GM18508 (cell line): ENCODE measurements at regions not wholly inside any gene's neighbourhood (a gene's known extent, or its start where the extent isn't known, plus 50 kb on each side); places are given as distances from the start of the nearest gene placed in this dataset.
A peak's percentile ranks its signal among the peaks of the same experiment; 100 is the strongest.
"Not testable (repeated sequence)": the region's sequence is repeated elsewhere in the genome, so short reads cannot be mapped to it uniquely, and the experiment has no call there.

ENCODE experiments used
- ATAC-seq: cut with Tn5 transposase; IDR thresholded peaks from one replicate; pipeline ENCODE4 v1.9.1; 2021; ENCODE audit warnings: moderate number of reproducible peaks; ENCODE audit not compliant: insufficient read depth, unreplicated experiment

DNA sequence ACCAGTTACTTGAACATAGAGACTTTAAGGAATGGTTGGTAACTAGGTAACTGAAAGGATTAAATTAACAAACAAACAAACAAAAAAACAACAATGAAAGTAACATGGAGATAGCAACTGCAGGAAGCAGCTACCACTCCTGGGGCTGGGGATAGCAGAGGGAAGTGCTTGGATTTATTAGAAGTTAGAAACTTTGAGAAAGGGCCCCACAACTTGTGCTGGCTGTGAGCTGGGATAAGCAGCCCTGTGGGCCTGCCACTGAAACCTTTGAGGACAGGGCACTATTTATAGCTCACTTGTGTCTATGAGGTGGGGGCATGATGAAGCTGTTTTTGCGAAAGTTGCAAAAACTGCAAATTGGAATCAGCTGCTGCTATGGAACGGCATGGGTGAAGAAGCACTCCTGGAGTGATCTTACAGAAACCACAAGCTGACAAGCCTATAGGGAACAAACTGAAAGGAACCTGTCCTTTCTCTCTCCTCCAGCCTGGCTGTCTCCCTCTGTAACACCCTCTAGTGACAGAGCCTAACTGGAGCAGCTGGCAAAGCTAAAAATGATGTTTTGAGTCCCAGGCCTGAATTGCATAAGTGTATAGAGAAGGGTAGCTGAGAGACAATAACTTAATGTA is 91.4 kb upstream of the RANBP6 start:
- peak; percentile 65 for ATAC-seq

DNA sequence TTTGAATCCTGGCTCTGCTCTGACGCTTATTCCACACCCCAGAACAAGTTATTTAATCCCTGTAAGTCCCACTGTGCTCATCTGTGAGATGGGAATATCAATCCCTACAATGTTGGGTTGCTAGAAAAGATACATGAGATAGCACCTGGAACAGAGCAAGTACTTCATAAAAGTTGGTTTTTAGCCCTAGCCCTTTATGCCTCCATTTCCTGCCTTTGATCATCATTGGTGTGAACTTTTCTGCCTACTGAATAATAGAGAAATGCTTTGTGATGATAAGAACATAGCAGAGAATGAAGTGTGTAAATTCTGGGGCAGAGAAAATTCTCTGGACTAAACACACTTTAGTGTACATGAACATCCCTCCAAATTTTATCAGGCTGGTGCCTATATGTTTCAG is 90.3 kb upstream of the RANBP6 start:
- no peak for ATAC-seq

DNA sequence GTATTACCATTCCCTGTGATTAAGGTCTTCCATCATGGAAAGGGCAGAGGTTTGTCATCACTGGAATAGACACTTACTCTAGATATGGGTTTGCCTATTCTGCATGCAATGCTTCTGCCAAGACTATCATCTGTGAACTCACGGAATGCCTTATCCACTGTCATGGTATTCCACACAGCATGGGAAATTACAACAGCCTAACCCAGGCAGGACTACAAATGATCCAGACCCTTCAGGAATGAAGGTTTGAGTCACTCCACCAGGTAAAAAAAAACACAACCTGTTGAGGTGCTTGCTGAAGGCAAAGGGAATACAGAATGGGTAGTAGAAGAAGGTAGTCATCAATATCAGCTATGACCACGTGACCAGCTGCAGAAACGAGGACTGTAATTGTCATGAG is 89.0 kb upstream of the RANBP6 start:
- ATAC-seq = not testable (repeated sequence)

DNA sequence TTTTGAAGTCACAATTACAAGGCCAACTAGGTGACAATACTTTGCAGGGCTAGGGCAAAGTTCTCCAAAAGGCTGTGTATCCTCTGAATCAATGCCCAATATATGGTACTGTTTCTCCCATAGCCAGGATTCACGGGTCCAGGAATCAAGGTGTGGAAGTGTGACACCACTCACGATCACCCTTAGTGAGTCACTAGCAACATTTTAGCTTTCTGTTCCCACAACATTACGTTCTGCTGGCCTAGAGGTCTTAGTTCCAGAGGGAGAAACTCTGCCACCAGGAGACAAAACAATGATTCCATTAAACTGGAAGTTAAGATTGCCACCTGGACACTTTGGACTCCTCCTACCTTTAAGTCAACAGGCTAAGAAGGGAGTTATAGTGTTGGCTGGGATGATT is 88.5 kb upstream of the RANBP6 start:
- ATAC-seq = not testable (repeated sequence)

DNA sequence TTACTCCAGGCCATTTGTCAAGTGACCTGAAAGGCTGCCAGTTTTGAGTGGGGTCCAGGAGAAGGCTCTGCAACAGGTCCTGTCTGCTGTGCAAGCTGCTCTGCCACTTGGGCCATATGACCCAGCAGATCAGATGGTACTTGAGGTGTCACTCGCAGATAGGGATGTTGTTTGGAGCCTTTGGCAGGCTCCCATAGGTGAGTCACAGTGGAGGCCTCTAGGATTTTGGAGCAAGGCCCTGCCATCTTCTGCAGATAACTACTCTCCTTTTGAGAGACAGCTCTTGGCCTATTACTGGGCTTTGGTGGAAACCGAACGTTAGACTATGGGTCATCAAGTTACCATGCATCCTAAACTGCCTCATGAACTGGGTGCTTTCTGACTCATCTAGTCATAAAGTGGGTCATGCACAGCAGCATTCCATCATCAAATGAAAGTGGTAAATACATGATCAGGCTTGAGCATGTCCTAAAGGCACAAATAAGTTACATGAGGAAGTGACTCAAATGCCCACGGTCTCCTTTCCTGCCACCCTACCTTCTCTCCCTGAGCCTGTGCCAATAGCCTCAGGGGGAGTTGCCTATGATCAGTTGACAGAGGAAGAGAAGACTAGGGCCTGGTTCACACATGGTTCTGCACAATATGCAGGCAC is 87.0 kb upstream of the RANBP6 start:
- ATAC-seq = not testable (repeated sequence)

DNA sequence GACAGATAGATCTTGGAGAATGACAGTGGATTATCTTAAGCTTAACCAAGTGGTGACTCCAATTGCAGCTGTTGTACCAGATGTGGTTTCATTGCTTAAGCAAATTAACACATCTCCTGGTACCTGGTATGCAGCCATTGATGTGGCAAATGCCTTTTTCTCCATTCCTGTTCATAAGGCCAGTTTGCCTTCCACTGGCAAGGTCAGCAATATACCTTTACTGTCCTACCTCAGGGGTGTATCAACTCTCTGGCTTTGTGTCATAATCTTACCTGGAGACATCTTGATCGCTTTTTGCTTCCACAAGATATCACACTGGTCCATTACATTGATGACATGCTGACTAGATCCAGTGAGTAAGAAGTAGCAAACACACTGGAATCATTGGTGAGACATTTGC is 86.3 kb upstream of the RANBP6 start:
- not testable (repeated sequence) for ATAC-seq

DNA sequence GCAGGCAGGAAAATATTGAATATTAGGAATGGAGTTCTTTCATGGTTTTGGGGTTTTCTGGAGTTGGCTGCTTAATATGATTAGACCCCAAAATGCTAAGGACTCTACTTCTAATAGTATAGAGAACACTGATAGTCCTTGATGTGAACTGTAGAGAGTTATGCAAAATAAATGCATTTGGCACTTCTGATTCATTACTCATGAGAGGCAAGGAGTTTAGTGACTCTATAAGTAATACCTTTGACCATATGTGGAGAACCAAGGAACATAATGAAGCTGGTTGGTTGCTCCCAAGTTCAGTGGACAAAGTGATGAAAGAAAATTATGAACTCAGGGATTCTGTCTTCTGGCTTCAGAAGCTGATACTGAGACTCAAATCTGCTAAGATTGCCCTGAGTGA is 83.9 kb upstream of the RANBP6 start:
- ATAC-seq = not testable (repeated sequence)

DNA sequence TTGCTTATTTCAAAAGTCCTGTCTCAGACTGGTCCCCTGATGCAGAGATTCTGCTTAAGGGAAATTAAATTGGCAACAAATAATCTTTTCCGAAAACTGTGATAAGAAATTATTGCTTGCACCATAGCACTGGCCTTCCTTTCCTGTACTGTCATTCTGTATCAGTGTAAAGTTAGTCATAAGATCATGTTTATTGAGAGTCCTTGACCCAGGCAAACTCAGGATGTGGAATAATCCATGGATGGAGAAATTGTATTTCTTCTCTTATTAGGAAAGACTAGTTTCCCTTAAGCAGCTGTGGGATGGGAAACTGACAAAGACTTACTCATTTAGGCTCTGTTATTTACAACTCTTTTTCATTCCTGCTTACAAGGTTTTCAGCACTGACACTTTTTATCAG is 83.0 kb upstream of the RANBP6 start:
- no peak for ATAC-seq

DNA sequence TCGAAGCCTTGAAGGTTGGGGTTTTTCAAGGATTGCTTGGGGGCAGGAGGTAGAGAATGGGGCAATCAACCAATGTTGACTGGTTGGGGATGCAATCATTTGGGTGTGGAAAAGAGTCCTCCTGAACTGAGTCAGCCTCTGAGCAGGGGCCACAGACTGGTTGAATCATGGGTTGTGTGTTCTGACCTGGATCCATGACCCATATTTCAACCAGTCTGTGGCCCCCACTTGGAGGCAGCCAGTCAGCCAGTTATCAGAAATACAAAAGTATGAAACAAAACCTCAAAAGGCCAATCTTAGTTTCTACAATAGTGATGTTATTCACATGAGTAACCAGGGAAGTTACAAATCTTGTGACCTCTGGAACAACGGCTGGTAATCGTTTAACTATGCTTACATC is 81.4 kb upstream of the RANBP6 start:
- no peak for ATAC-seq

DNA sequence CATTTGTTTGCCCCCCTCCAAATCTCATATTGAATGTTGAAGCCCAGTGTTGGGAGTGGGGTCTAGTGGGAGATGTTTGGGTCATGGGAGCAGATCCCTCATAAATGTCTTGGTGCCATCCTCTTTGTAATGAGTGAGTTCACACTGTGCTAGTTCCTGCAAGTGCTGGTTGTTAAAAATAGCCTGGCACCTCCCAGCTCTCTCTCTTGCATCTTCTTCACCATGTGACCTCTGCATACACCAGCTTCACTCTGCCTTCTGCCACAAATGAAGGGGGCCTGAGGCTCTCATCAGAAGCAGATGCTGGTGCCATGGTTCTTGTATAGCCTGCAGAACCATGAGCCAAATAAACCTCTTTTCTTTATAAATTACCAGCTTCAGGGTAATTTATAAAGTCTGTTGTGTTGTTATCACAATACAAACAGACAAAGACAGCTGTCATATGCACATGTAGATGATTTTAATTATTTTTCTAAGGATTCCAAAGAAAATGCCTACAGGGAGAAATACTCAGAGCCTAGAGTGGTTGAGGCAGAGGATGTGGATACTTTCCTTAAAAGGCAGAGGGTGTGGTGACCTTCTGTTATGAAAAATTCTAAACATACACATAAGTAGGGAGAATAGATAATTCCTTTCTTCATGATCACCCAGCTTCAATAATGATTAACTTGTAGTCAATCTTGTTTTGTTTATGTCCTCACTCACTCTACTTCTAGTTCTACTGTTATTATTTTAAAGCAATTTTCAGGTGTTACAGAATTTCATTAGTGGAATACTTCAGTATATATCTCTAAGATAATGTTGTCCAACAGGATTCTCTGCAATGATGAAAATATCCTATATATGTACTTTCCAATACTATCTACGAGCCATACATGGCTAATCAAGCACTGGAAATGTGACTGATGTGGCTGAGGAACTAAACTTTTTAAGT is 75.1 kb upstream of the RANBP6 start:
- ATAC-seq = no peak

DNA sequence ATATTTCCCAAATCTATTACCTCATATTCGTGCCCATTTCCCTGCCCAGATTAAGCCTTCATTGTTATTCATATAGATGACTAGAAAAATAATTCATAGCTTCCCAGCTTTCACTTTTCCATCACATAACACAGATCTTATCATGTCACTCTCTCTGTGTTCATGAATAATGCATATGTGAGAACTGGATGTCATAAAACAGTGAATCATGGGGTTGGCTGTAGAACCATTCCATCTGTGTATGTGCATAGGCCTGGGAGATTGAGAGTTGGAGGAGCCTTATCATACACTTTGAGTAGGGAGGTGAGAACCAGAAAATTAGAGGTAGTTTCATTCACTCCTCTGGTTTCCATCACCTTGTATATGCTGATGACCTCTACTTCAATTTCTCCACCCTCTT is 73.9 kb upstream of the RANBP6 start:
- no peak for ATAC-seq

DNA sequence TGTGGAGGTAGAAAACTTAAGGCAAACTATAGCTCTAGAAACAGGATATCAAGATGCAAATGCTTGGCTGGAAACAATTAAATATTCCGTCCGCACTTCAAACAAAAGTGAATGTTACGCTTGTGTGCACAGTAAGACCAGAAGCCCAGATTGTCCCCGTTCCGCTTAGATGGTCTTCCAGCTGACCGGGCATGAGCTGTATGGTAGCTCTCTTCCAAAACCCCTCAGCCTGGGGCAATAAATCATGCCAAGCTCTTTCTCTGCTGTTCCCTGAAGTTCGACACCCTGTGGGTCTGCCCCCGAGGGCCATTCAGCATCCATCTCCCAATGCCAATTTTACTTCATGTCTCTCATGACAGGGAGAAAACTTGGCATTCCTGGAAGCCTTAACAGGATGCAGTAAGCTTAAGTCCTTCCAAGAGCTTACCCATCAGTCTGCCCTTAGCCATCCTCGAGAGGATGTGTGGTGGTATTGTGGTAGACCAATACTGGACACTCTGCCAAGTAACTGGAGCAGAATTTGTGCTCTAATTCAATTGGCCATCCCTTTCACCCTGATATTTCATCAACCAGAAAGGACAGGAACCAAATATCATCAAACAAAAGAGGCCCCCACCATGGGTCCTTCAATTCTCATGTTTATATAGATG is 70.7 kb upstream of the RANBP6 start:
- no peak for ATAC-seq

DNA sequence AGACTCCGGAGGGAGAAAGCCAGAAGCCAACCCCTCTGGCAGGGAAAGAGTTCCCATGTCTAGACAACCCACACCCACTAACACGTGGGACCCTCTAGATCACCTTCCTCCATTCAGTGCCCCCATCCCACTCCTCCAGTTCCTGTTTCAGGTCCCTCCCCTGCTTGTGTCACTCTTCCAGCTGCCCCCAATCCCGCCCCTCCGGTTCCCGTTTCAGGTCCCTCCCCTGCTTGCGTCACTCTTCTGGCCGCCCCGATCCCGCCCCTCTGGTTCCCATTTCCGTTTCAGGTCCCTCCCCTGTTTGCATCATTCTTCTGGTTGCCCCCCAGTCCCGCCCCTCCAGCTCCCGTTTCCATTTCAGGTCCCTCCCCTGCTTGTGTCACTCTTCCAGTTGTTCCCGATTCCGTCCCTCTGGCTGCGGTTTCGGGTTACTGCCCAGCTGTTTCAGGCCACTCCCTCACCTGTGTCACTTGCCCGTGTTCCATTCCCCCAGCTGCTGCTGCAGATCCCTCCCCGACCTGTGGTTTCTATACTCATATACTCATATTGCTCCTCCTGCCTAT is 64.8 kb upstream of the RANBP6 start:
- ATAC-seq = peak; percentile 68

DNA sequence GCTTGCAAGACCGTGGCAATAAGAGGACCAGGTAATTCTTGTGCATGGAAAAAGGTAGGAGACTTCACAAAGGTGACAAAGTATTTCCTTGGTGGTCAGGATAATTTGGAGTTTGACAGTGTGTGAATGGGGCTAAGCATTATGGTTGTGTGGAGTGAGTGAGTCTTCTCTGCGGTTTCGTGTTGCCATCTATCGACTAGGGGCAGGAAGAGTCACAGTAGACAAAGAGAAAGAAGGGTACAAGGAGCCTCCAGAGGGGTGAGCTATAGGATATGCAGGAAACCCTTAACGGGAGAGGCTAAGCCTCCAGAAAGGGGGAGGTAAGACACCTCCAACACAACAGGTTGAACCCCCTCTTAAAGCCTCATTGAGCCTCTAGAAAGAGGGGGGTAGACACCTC is 64.0 kb upstream of the RANBP6 start:
- ATAC-seq = no peak

DNA sequence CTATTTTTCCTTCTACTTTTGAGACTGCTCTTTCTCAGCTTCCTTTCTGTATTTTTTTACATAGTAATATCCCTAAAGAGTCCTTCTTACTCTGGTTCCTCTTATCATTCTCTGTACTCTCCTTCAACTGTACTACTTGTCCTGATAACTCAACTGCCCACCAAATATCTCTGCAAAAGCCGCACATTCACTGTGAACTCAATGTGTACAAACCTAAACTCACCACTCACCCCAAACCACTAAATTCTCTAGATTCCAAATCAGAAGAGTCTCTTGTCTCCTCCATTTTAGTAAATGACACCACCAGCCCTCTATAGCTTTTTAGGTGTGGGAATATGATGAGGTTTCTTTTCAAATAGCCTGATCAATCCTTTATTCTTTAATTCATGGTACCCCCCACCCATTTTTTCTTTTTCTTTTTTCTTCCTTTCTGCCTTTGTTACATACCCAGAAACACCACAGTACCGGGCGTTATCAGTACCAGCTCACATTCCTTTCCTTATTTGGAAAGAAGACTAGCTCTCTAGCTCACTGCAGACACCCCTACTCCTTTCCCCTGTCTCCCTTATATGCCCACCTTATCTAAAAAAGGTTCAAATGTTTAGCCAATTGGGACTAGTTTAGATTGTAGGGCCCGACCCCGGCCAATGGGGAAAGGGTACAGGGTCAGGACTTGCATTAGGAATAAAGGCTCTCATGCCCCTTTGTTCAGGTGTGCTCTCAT is 63.1 kb upstream of the RANBP6 start:
- no peak for ATAC-seq

DNA sequence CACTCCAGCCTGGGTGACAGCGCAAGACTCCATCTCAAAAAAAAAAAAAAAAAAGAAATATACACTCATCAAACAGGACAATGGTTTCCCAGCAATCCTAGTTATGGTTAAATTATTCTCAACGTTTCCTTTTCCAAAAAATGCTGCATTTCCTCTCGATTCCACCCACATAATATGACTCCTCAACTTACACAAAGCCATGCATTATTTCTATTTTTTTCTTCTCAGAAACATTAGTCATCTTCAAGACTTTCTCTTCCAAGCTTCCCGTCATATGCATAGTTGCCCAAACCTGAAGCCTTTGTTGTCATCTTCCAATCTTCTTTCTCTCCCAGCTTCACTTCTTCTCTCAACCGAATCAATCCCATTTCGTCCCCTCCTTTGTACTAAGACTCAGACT is 61.4 kb upstream of the RANBP6 start:
- no peak for ATAC-seq

DNA sequence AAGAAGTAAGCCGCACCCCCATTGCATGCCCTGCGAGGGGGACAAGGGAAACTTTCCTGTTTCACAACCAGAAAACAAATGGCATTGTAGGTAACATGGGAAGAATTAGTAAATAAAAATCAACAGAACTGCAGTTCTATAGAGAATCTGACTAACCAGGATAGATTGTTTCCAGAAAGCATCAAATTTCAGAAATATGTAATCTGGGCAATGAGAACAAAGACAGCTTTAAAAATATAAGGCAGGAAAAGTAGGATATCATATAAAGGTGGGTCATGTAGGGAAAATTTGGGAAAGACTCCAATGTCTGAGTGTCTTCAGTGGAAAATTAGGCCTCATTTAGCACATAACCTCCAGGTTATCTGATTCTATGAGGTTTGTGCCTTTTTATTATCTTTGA is 58.3 kb upstream of the RANBP6 start:
- ATAC-seq = no peak

DNA sequence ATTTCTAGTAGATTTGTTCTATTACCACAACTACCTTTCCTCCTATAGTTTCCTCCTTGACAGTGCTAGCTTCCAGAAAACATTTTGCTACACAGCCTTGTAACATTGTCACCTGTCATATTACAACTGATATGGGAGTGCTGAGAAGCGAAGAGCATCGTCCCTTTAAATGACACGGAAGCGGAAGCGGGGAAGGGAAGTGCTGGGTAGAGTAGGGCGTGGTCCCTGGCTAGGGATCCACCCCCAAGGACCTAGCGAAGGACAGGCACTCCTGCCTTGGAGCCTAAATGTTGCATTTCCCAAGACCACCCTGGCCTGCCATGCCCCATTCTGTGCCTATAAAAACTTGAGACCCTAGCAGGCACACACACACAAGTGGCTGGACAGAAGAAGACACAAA is 57.4 kb upstream of the RANBP6 start:
- no peak for ATAC-seq

DNA sequence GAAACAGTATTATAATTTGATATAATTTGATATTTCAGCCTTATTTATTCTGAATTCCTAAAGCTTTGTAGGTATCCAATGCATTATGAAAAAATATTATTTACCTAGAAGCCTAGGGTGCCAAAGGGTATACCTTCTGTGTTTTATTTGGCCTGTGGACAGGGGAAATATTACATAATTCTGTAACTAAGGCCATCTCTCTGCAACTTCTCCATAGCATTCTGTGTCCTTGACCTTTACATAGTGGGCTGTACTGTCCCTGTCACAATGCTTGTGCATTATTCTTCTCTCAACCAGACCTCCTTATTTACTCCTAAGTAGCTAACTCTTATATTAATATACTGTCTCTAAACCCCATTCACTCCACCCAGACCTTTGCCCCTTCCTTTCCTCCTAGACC is 57.0 kb upstream of the RANBP6 start:
- no peak for ATAC-seq

DNA sequence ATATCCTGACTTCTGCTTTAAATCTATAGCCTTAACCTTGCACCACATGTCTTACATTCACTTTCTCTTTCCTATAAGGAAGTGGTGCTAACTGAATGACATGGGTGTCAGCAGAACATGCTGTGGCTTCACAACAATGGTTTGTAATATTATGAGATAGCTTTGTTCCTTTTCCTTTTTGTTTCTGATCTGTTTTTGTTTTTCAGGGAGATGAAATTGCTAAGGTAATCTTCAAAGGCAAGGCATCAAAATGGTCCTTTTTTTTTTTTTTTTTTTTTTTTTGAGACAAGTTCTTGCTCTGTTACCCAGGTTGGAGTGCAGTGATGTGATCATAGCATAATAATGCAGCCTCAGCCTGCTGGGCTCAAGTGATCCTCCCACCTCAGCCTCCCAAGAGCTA is 53.6 kb upstream of the RANBP6 start:
- peak; percentile 95 for ATAC-seq
